ENCODE measurements at regions not wholly inside any gene's neighbourhood (a gene's known extent, or its start where the extent isn't known, plus 50 kb on each side); places are given as distances from the start of the nearest gene placed in this dataset.

DNA sequence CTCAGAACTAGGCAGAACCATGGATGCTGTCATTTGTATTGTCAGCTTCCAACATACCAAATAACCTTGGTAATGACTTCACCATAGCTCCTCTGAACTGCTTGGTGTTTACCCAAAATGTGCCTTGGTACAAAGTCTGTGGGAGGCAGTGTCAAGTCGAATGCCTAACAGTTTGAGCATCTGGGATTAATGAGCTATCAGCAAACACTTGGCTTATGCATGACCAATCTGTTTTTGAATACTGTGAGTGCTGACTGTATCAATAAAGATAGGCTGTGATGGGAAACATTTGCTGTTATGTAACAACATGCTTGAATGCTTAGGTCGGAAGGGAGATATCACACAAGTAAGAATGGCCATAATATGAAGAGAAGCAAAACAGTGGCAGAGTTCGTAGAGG lies 455.4 kb downstream of the CMPK2 start:
- no peak for DNase-seq (ENCODE audit: low read depth in 2 of 2)

DNA sequence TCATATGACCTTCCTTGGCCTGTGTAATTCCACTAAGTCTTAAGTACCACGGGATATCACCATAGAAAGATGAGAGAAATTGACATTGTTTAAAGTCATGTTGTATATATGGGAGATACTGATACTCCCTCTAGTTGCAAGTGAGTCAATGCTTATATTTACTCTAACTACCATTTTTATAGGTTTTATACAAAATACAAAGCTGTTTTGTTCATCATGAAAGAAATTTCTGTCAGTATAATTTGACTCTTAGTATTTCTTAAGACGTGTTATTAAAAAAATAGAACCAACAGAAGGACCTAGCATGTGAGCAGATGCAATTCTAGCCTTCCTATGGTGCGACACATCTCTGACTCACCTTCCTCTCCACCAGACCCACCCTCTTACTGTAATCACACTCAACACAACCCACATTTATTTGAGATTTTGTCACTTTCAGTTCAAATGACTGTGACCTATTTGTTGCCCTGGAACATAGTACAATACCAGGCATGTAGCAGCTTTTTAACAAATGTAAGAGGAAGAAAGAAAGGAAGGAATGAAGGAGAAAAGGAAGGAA lies 453.1 kb downstream of the CMPK2 start:
- no peak for DNase-seq (ENCODE audit: low read depth in 2 of 2)

DNA sequence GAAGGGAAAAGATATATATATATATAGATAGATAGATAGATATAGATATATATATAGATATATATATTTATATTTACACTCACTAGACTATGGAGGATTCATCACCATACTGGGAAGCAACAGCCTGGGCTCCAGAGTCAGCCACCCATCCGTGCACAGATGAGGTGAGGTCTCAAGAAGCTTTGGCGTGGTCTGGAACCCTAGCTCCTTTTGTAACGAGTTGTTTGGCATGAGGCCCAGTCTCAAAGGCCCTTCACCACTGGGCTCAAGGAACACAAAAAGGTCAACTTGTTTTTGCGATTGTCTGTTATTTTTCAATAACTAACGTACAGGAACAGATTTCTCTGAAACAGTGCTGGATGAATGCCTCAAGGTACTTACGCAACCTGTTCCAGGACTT lies 448.7 kb downstream of the CMPK2 start:
- no peak for DNase-seq (ENCODE audit: low read depth in 2 of 2)

DNA sequence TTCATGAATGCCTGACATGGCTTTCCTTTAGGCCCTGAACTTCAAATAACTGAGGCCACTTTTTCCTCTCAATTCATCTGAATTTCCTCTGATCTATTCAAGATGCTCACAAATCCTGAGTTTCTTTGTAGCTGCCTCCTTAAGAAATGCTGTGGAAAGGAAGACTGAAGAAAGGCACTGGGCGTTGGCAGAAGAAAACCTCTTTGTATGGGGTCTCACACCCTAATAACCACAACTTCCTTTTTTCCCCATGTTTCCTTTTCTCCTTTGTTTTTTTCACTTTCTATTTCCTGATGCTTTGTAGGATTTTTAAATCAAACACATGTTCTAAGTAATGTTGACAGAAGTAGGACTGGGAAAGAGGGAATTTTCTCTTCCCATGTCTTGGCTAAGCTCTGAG lies 447.4 kb downstream of the CMPK2 start:
- no peak for DNase-seq (ENCODE audit: low read depth in 2 of 2)

DNA sequence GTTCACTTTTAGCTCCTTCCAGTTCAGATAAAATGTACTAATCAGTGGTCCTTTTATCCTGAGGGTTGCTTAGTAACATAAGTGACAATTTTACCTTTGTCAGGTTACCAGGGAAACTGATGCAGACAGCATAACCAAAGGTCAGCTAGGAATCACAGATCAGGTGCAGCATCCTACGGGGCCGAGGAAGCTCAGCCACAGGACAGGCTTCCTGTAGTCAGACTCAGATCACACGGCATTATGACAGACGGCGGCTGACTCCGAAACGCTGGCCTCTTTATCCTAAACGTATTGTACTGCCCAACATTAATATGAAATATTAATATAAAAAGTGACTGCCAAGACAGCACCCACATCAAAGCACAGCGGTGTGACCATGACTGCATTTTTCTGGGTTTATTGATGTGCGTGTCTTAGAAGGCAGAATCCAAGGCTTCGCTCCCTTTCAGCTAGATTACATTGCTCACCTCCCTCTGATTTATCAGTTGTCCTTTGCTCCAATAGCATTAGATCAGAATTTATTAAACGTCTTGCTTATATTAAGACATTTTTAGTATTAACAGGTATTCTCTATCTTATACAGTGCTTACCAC lies 444.5 kb downstream of the CMPK2 start:
- no peak for DNase-seq (ENCODE audit: low read depth in 2 of 2)

DNA sequence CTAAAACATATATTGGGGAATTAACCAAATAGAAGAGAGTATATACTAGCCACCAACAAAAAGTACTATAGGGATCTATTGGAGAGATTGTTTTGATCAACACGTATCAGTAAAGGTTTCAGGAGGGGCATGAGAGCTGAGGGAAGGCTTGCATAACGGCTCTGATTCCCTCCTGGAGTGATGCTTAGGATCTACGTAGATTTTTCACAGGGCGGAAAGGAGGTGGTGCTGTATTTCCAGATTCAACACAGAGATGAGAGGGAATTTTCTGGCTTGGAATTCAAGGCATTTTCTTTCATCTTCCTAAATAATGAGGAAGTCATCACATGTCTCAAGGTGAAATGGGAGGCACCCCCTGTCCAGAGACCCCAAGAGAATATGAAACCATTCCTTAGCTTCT lies 443.8 kb downstream of the CMPK2 start:
- DNase-seq (ENCODE audit: low read depth in 2 of 2): no peak

DNA sequence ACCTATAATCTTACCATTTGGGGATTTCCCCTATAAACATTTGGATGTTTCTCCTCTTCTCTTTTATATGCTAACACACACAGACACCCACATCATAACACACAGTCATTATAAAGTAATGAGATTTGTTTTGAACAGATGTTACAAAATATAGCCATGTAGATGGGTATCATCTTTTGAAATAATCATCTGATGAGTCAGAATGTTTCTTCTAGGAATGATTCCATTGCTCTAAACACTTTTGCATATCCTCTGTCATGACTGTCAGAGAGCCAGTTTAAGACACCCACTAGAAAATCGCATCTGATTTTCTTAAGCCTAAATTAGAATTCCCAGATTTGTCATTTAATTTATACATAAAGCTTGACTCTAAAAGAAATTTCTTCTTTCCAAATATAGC lies 442.6 kb downstream of the CMPK2 start:
- DNase-seq (ENCODE audit: low read depth in 2 of 2): no peak

DNA sequence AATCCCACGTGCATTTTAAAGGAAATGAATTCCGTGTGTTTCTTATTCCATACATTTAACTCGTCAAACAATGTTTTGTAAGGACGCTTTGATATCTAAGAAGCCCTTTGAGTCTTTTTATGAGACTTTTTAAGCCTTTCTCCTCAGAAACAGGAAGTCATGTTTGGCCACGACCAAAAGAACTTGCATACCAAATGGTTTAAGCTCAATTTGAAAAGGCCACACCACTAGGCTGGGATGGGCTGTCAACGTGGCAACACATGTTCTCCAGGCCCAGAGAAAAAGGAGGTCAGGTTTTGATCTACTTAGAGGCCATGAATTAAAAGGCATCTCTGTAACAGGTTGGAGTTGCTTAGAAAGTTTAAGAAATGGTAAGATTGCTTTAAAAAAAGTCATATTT lies 441.8 kb downstream of the CMPK2 start:
- no peak for DNase-seq (ENCODE audit: low read depth in 2 of 2)

DNA sequence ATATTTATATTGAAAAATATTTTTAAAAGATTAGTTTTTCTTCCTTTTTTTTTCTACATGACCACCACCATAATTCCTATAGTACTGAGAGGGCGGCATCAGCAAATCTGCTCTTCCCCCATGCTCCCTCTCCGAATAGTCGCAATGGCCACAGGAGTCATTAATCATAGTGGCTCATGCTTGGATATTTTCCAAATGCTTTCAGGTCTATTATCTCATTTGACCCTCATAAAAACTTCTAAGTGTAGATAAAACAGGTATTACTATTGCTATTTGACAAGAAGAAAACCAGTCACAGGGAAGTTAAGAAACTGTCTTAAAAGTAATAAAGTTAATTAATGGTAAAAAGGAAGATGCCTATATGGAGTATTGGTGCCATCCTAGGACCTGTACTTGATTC lies 440.7 kb downstream of the CMPK2 start:
- no peak for DNase-seq (ENCODE audit: low read depth in 2 of 2)

DNA sequence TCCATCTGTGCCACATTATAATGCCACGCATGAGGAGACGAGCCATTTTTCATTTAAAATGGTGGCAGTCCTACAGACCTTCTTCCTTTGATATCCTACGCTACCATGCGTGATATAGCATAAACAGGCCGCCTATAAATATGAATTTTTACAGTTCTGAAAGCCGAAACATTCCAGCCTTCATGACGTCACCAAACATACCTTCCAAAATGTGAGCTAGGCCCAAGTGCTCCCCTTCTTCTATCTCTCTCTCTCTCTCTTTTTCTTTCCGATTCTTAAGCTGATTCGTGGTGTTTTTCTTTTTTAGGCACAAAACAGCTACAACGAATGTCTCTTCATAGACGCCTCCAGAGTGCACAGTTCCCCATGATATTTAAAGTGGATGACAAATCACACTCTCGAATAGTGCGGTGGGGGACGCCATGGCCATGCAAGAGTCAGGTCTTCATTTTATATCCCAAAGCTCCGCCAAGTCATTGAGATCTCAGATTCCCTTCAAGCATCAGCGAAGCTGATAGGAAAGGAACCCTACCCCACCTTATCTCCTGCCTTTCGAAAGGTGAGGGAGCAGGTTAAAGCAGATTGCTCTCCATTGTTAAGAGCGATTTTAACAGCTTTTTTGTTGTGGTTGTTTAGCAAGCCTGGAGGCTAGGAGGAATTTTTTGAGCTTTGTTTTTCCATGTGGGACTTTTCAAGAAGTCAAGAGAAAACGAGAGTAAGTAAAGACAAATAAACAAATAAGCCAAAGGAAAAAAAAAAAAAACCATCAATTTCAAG lies 436.3 kb downstream of the CMPK2 start:
- no peak for DNase-seq (ENCODE audit: low read depth in 2 of 2)

DNA sequence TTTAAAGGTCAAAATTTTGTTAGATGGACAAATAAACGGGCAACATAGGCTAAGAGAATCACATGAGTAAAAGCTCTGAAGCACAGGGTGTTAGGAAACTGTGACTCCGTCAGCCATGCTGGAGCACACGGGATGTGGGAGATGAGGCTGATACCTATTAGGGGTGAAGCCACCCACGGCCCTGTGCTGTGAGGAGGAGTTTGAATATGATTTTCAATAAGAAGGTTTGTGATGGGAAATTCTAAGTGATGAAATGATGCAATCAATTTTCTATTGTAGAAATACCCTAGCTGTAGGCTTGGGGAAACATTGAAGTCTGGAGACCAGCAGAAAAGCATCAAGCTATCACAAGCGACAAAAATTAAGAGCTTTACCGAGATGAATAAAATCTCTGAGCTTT lies 431.3 kb downstream of the CMPK2 start:
- DNase-seq (ENCODE audit: low read depth in 2 of 2): no peak

DNA sequence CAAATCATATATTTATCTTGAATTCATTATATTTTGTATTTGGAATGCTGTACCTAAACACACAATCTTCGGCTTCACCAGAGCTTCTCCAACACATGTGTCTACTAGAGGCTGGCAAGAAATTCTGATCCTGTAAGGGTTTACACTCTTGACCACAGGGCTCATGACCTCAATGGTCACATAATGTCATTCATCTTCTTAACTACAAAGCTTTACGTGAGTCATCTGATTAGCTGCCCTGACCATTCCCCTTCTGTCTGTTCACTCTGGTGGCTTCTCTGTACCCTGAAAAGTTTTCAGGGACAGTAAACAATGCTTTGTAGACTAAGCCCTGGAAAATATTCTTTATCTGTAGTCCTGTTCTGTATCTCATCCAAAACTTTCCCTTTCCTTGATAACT lies 423.9 kb downstream of the CMPK2 start:
- no peak for DNase-seq (ENCODE audit: low read depth in 2 of 2)

DNA sequence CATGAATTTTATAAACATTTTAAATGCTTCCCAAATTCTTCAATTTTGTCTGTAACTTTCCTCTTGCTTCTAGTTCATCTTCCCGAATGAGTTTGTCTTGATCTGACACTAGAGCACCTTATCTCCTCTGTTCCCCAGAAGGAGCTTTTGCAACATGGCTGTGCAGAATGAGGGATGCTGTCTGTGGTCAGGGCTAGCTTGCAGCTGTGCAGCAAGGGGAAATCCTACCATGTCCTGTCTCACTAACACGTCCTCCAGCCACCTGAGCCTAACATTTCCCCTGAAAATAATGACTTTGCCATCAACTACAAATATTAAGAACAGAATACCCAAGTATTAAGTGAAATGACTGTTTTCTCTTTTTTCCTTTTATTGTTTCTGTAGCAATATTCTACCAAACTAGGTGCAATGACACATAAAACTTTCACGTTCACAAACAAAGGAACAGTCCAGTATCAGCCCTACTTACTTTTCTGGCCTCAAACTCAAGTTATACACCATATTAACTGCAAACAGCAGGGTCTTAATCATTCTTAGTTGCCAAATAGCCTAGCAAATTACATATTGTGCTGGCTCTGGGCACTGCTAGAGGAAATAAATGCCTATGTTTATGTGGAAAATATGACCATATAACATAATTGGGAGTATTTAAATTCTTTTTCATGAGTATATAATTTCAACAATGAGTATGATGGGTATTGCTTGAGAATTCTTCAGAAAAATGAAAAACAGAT lies 423.3 kb downstream of the CMPK2 start:
- DNase-seq (ENCODE audit: low read depth in 2 of 2): no peak

DNA sequence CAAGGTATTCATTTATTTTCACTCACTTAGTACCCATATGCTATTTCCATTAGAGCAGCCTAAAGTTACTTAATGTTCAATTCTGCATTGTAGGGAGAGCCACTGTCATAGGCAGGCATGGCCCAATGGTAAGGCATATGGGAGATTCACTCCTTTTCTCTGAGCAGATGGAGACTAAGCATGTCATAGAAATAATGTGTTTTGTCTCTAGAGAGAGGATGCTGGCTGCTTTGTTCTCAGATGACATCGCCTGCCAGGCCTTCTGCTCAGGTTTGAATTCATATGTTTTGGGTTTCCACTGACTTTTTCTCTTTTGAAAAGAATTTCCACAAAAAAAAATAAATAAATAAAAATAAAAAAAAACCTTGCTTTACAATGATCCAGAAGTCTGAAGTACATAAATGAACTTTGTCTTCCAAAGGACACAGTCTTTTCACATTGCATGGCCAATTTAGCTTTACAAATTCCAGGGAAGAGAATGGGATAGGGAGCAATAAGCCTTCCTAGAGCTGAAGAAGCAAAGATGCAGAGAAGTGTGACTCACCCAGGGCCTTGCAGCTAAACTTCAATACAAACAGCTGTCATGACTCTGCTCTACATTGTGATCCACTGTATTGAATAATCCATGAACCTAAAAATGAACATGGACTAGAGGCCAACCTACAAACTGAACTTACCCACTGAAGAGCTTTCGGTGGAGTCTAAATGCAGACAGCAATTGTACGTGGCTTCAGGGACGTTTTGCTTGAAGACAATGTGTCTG lies 422.5 kb downstream of the CMPK2 start:
- DNase-seq (ENCODE audit: low read depth in 2 of 2): no peak

DNA sequence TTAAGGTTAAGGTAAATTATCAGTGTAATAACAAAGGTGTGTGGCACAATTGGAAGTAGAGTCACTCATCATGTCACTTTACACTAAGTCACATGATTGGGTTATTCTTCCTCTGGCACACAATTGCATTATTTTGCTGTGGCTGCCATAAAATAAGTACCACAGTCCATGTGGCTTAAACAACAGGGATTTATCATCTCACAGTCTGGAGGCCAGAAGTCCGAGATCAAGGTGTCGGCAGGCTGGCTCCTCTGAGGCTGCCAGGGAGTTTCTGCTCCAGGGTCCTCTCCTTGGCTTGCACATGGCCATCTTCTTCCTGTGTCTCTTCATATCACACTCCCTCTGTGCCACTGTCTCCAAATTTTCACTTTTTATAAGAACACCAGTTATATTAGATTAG lies 421.2 kb downstream of the CMPK2 start:
- no peak for DNase-seq (ENCODE audit: low read depth in 2 of 2)

DNA sequence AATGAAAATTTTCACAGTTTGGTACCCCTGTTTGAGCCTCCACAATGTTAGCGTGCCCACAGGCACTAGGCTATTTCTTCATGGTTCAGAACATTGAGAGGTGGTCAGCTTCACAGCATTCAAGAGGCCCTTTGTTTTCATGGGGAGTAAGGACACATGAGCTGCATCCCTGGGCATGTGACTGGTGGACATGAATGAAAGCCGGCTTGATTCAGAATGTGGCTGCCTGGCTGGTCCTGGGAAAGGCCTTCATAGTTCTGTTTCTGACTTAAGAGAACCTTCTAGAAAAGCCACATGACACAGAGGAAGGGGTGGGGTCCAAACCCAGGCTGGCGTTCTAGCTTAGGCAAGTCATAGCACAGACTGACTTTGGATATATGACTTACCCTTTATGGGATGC lies 420.6 kb downstream of the CMPK2 start:
- no peak for DNase-seq (ENCODE audit: low read depth in 2 of 2)

DNA sequence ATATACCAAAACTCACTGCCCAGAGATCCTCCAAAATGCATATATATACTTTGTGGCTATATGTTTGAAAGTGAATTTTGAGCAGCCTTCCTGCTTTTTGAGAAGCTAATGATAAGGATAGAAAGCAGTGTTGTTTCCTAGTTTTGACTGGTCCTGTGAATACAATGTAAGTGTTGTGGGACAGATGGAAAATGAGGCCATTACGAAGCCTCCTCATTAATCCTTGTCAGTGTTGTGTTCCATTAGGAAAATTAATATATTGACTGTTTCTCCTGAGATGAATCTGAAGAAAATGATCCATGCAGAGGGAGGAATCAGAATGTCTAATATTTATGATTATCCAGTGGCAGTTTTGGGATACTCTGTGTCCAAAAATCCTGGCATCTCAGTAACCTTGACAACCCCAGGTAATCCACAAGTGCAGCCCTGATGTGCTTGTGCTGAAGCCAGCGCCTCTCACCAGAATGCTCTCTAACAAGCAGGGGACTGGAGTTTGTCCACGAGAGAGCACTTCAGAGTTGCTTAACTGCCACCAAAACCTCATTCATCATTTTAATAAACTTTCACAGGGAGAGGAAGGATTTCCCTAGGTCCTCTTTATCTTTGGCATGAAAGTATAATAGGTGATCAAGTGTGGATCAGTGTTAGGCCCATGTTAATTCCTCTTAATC lies 418.6 kb downstream of the CMPK2 start:
- DNase-seq (ENCODE audit: low read depth in 2 of 2): no peak

DNA sequence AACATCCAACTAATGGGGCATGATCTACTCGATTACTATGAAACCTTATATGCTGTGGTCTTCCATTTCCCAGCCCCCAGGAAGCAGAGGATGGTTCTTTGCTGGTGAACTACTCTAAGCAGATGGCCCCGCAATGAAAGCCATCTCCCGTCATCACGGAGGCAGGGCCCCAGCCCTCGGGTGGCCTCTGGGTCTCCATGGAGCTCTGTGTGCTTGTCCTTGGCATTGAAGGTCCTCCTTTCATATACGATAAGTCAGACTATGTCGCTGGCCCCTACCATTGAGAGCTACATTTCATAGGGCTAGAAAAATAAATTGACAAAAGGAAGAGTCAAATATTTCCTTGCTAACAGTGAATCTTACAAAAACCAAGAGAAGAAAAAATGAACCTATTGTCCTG lies 416.8 kb downstream of the CMPK2 start:
- DNase-seq (ENCODE audit: low read depth in 2 of 2): no peak

DNA sequence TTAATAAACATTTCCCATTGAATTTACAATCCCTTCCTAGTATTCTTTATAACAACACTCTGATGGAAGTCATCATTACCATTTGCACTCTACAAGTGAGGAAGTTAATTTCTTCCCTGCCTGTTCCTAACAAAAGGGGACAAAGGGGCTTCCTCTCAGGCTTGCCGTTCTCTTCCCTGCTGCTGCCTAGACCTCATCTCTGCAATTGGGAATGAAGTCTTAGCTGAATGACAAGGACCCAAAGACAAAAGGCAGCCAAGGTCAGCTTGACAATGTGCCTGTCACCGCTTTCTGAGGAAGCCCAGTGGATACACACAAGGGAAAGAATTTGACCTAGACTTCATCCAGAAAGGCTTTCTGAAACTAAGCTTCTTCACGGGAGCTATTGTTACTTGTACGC lies 416.4 kb downstream of the CMPK2 start:
- DNase-seq (ENCODE audit: low read depth in 2 of 2): no peak

DNA sequence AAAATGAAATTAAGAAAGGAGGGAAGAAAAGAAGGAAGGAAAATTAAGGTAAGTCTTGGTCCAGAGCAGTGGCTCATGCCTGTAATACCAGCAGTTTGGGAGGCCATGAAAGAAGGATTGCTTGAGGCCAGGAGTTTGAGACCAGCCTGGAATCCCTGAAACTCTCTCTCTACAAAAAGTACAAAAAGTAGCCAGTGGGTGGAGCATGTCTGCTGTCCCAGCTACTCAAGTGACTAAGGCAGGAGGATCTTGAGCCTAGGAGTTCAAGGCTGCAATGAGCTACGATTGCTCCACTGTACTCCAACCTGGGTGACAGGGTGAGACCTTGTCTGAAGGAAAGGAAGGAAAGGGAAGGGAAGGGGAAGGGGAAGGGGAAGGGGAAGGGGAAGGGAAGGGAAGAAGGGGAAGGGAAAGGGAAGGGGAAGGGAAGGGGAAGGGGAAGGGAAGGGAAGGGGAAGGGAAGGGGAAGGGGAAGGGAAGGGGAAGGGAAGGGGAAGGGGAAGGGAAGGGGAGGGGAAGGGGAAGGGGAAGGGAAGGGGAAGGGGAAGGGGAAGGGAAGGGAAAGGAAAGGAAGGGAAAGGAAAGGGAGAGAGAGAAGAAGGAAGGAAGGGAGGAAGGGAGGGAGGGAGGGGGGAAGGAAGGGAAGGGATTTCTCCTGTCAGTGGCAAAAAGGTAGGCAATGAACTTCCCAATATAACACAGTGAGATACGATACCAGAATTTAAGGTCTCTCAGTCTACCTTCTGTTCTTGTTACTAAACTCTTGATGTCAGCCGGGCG lies 412.8 kb downstream of the CMPK2 start:
- no peak for DNase-seq (ENCODE audit: low read depth in 2 of 2)
